NCI-H187 (cell line): ENCODE measurements at regions not wholly inside any gene's neighbourhood (a gene's known extent, or its start where the extent isn't known, plus 50 kb on each side); places are given as distances from the start of the nearest gene placed in this dataset.
"Not testable (repeated sequence)": the region's sequence is repeated elsewhere in the genome, so short reads cannot be mapped to it uniquely, and the experiment has no call there.

Experiments
- DNase-seq, 2 experiments: peaks; one replicate each; lab custom pipeline; 2025; lab: John Stamatoyannopoulos, UW

- DNase-seq = no peak
These were observed 912.5 kb downstream of the C4orf33 start for GRCh38 chr4:130008461-130008860.

- not testable (repeated sequence) for DNase-seq
These were observed 916.9 kb downstream of the C4orf33 start for GRCh38 chr4:130012806-130013205.

- DNase-seq = no peak
These were observed 925.8 kb downstream of the C4orf33 start for GRCh38 chr4:130021706-130022105.

GRCh38 chr4:130023088-130023487 is 927.1 kb downstream of the C4orf33 start:
- no peak for DNase-seq

- no peak for DNase-seq
These were observed 929.7 kb downstream of the C4orf33 start for GRCh38 chr4:130025701-130026100.

- peak; percentile 1 to 2 for DNase-seq
These were observed 930.2 kb downstream of the C4orf33 start for GRCh38 chr4:130026185-130026584.

GRCh38 chr4:130027973-130028372 is 932.0 kb downstream of the C4orf33 start:
- DNase-seq = no peak

- no peak for DNase-seq
These were observed 932.6 kb downstream of the C4orf33 start for GRCh38 chr4:130028552-130028951.

- DNase-seq = no peak
These were observed 933.5 kb downstream of the C4orf33 start for GRCh38 chr4:130029442-130029841.

GRCh38 chr4:130031858-130032257 is 935.9 kb downstream of the C4orf33 start:
- DNase-seq = no peak

- not testable (repeated sequence) for DNase-seq
These were observed 937.7 kb downstream of the C4orf33 start for GRCh38 chr4:130033657-130034056.

GRCh38 chr4:130034876-130035275 is 938.9 kb downstream of the C4orf33 start:
- no peak for DNase-seq

GRCh38 chr4:130035391-130035790 is 939.4 kb downstream of the C4orf33 start:
- DNase-seq = no peak

- not testable (repeated sequence) for DNase-seq
These were observed 941.9 kb downstream of the C4orf33 start for GRCh38 chr4:130037866-130038265.

GRCh38 chr4:130038540-130038939 is 942.6 kb downstream of the C4orf33 start:
- not testable (repeated sequence) for DNase-seq

GRCh38 chr4:130043732-130044160 is 947.8 kb downstream of the C4orf33 start:
- no peak for DNase-seq

- no peak for DNase-seq
These were observed 949.0 kb downstream of the C4orf33 start for GRCh38 chr4:130044788-130045531.

- DNase-seq = no peak
These were observed 957.8 kb downstream of the C4orf33 start for GRCh38 chr4:130053723-130054122.

GRCh38 chr4:130054908-130055307 is 959.0 kb downstream of the C4orf33 start:
- no peak for DNase-seq

- no peak for DNase-seq
These were observed 960.3 kb downstream of the C4orf33 start for GRCh38 chr4:130056286-130056685.

- no peak for DNase-seq
These were observed 968.5 kb downstream of the C4orf33 start for GRCh38 chr4:130064471-130064870.

GRCh38 chr4:130067419-130067818 is 971.5 kb downstream of the C4orf33 start:
- DNase-seq = no peak

GRCh38 chr4:130068072-130068471 is 972.1 kb downstream of the C4orf33 start:
- no peak for DNase-seq

- DNase-seq = no peak
These were observed 975.8 kb downstream of the C4orf33 start for GRCh38 chr4:130071746-130072145.
